Activated CD8-positive, alpha-beta T cell treated with anti-CD3 and anti-CD28 coated beads for 36 hours (primary cell): ENCODE measurements at regions not wholly inside any gene's neighbourhood (a gene's known extent, or its start where the extent isn't known, plus 50 kb on each side); places are given as distances from the start of the nearest gene placed in this dataset.

Source experiments
- ATAC-seq: fragments of 200-7000 bp; cut with Tn5 transposase; one replicate; pipeline ENCODE4 v1.10.0; 2021; ENCODE audit warnings: mild to moderate bottlenecking, moderate library complexity
- CTCF ChIA-PET: fragments of 350-600 bp; sonication (Branson Sonifier 250); formaldehyde crosslinking; loops from one replicate; lab custom pipeline; 2021; ENCODE audit warnings: antibody characterized with exemption; lab: Charles Lee
- POLR2A ChIA-PET: fragments of 350-600 bp; sonication (Branson Sonifier 250); formaldehyde crosslinking; loops from one replicate; lab custom pipeline; 2021; ENCODE audit warnings: antibody characterized with exemption; lab: Charles Lee
- DNase-seq: peaks from one replicate; pipeline ENCODE4 v3.0.0-alpha.2; 2020
- H3K27ac Mint-ChIP-seq: one replicate; pipeline ENCODE4 v1.8.0; 2021; ENCODE audit warnings: mild to moderate bottlenecking, mixed read lengths
- H3K27me3 Mint-ChIP-seq: one replicate; pipeline ENCODE4 v1.8.0; 2021; ENCODE audit warnings: mixed read lengths
- H3K36me3 Mint-ChIP-seq: one replicate; pipeline ENCODE4 v1.8.0; 2021; ENCODE audit warnings: low read depth, mixed read lengths
- H3K4me1 Mint-ChIP-seq: one replicate; pipeline ENCODE4 v1.8.0; 2021; ENCODE audit warnings: low read depth, mixed read lengths
- H3K4me3 Mint-ChIP-seq: one replicate; pipeline ENCODE4 v1.8.0; 2021; ENCODE audit warnings: mild to moderate bottlenecking, moderate library complexity, mixed read lengths
- H3K9me3 Mint-ChIP-seq: one replicate; pipeline ENCODE4 v1.8.0; 2021; ENCODE audit warnings: mixed read lengths
- CTCF ChIP-seq: fragments of 200-600 bp; IDR thresholded peaks from one replicate; pipeline ENCODE4 v1.8.0; 2022; ENCODE audit warnings: antibody characterized with exemption, mild to moderate bottlenecking
- intact Hi-C: fragments of 100-400 bp; cut with micrococcal nuclease; formaldehyde crosslinking; loops from one replicate; pipeline ENCODE4 v1.10.0; 2022

- ChIA-PET CTCF (no interaction called here), POLR2A (no interaction called here)
- Mint-ChIP-seq H3K27me3 (no peaks in the 10 kb centered on the region), H3K36me3 (no peaks in the 10 kb centered on the region), H3K4me3 (no peak overlapping the region), H3K4me1 (no peaks in the 10 kb centered on the region), H3K27ac (no peak overlapping the region), H3K9me3 (no peaks in the 10 kb centered on the region)
- no peak for ATAC-seq
- no peak for TF ChIP-seq CTCF
- intact Hi-C loops = no loop called here
- DNase-seq = no peak
Observed at GRCh38 chrX:8018934-8019333, 91.7 kb upstream of the PNPLA4 start.

DNA sequence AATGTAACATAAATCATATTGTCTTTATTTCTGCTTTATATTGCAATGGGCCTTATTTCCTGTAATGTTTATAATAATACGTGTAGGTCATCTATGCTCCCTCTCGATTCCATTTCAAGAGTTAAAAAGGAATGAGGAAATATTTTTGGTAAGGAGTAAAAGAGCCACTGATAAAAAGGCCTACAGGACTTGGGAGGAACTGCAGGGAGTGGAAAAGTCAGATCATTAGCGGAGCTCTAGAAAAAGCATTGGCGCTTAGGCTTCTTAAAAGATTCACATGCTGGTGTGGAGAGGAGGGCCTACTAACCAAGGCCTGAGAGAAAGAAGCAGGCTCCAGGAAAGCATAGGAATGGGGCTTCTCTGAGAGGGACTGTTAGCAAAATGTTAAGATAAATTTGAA lies 82.9 kb upstream of the PNPLA4 start:
- Mint-ChIP-seq H3K4me1 (no peaks in the 10 kb centered on the region), H3K27me3 (no peaks in the 10 kb centered on the region), H3K4me3 (no peak overlapping the region), H3K27ac (no peak overlapping the region), H3K36me3 (no peaks in the 10 kb centered on the region), H3K9me3 (no peaks in the 10 kb centered on the region)
- ATAC-seq (no peak), DNase-seq (no peak)
- ChIA-PET CTCF (no interaction called here), POLR2A (no interaction called here)
- TF ChIP-seq CTCF = no peak
- intact Hi-C loops = no loop called here

DNA sequence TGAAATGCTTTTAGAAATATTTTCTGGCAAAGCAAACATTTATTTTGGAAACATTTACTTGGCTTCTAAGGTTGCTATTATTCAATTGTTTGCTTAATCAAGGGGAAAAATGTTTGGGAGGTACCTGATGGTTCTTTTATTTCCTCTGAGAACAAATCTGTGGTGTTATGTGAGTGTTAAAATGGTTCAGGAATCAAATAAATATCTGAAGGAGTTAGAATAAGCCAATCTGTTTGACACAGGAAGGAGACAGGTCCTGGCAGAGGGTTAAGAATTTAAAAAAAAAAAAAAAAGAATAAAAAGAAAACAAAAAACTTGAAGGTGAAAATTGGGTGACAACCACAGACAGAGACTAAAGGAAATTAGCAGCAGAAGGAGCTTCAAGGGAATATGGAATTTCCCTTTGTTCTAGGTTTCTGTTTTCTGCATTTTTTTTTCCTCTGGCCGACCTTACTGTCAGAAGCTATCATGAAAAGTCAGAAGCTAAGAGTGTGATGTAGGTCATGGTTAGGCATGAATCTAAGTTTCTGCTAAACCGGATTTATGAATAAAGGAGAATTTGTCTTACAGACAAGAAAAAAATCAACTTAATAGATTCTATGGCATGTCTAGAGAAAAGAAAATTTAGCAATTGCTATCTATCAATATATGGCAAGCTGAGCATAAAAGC lies 78.6 kb upstream of the PNPLA4 start:
- TF ChIP-seq CTCF = no peak
- ATAC-seq (no peak), DNase-seq (no peak)
- Mint-ChIP-seq H3K27me3 (no peaks in the 10 kb centered on the region), H3K4me3 (no peak overlapping the region), H3K9me3 (no peaks in the 10 kb centered on the region), H3K36me3 (no peaks in the 10 kb centered on the region), H3K27ac (no peak overlapping the region), H3K4me1 (no peaks in the 10 kb centered on the region)
- ChIA-PET POLR2A (no interaction called here), CTCF (no interaction called here)
- intact Hi-C loops = no loop called here

GRCh38 chrX:8003147-8003883 lies 76.1 kb upstream of the PNPLA4 start:
- Mint-ChIP-seq H3K4me1 (no peaks in the 10 kb centered on the region), H3K36me3 (no peaks in the 10 kb centered on the region), H3K9me3 (no peaks in the 10 kb centered on the region), H3K4me3 (no peak overlapping the region), H3K27me3 (no peaks in the 10 kb centered on the region), H3K27ac (no peak overlapping the region)
- intact Hi-C loops = no loop called here
- DNase-seq (no peak), ATAC-seq (no peak)
- TF ChIP-seq CTCF = no peak
- ChIA-PET CTCF (no interaction called here), POLR2A (no interaction called here)

- no peak for TF ChIP-seq CTCF
- intact Hi-C loops = loop anchor here (5.0 kb wide), 1 partner anchor 740 kb away; no protein-coding TSS in a partner anchor
- Mint-ChIP-seq H3K27me3 (no peaks in the 10 kb centered on the region), H3K27ac (no peak overlapping the region), H3K9me3 (no peaks in the 10 kb centered on the region), H3K4me3 (no peak overlapping the region), H3K36me3 (no peaks in the 10 kb centered on the region), H3K4me1 (no peaks in the 10 kb centered on the region)
- no peak for ATAC-seq
- ChIA-PET POLR2A (no interaction called here), CTCF (interaction anchor here (1.1 to 2.3 kb wide), 2 partner anchors 742 to 743 kb away, joined by 3 to 12 read pairs; no protein-coding TSS in a partner anchor)
- DNase-seq = no peak
Observed at GRCh38 chrX:7996851-7997250, 69.6 kb upstream of the PNPLA4 start.
